Left lung (tissue), 4 donors: ENCODE measurements at regions not wholly inside any gene's neighbourhood (a gene's known extent, or its start where the extent isn't known, plus 50 kb on each side); places are given as distances from the start of the nearest gene placed in this dataset.

ENCODE experiments used
- ATAC-seq: fragments of 200-7000 bp; cut with Tn5 transposase; one replicate; pipeline ENCODE4 v1.9.1; 2020; ENCODE audit warnings: moderate library complexity
- DNase-seq, 4 donors: peaks; one replicate each; pipeline ENCODE4 v3.0.0-alpha.2; 2013 to 2020
- H3K27ac ChIP-seq, 2 donors: fragments of 200-600 bp; sonication (generic) in 1 of 2; one replicate each; pipeline versions ENCODE4 v1.5.0 to v1.8.0; 2020 to 2021
- H3K27me3 ChIP-seq, 2 donors: fragments of 200-600 bp; sonication (generic) in 1 of 2; one replicate each; pipeline versions ENCODE4 v1.5.0 to v1.8.0; 2020 to 2021
- H3K36me3 ChIP-seq, 2 donors: fragments of 200-600 bp; sonication (generic) in 1 of 2; one replicate each; pipeline versions ENCODE4 v1.5.0 to v1.8.0; 2020 to 2021
- H3K4me1 ChIP-seq, 2 donors: fragments of 200-600 bp; one replicate each; pipeline ENCODE4 v1.8.0; 2021
- H3K4me3 ChIP-seq, 2 donors: fragments of 200-600 bp; sonication (generic) in 1 of 2; one replicate each; pipeline versions ENCODE4 v1.5.0 to v1.8.0; 2020 to 2021; ENCODE audit warnings: mild to moderate bottlenecking in 1 of 2
- H3K9me3 ChIP-seq, 2 donors: fragments of 200-600 bp; sonication (generic) in 1 of 2; one replicate each; pipeline versions ENCODE4 v1.5.0 to v1.8.0; 2020 to 2021
- intact Hi-C, 2 donors: fragments of 100-400 bp; cut with DNase I; formaldehyde crosslinking; loops; one replicate each; pipeline versions ENCODE4 v1.11.2 to v1.14.2; 2022
- TF ChIP-seq, protein P1 (sequence below), 2 donors: fragments of 200-600 bp; sonication (generic) in 1 of 2; IDR thresholded peaks; one replicate each; pipeline versions ENCODE4 v1.5.0 to v1.8.0; 2021; ENCODE audit warnings: antibody characterized with exemption in 2 of 2
- donor health status: DM: no; HTN: yes; CAD: no.
- donor health status: DM: no; HTN: no; CAD: no.

DNA sequence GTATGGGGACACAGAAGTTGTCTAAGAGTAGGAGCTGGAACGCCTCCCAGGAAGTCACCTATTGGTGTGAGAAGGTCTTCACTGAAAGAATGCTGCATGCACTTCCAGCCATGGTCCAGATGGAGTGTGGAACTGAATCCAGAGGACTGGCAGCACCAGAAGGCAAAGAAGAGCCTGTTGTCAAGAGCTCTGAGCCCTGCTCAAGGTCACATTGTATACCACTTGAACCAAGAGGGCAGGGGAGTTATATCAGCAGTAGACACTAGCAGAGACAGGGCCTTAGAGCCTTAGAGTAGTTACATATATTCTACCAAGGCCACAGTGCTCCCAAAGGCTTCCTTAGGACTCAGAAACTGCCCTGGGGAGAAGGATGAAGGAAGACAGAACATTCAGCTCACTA, 130.8 kb upstream of the POC5 start:
- ATAC-seq: no peak
- Histone ChIP-seq H3K36me3 (no peaks in the 10 kb centered on the region), H3K4me3 (no peak overlapping the region), H3K27me3 (no peaks in the 10 kb centered on the region), H3K4me1 (no peaks in the 10 kb centered on the region), H3K9me3 (no peaks in the 10 kb centered on the region), H3K27ac (no peak overlapping the region)
- TF ChIP-seq, protein P1, sequence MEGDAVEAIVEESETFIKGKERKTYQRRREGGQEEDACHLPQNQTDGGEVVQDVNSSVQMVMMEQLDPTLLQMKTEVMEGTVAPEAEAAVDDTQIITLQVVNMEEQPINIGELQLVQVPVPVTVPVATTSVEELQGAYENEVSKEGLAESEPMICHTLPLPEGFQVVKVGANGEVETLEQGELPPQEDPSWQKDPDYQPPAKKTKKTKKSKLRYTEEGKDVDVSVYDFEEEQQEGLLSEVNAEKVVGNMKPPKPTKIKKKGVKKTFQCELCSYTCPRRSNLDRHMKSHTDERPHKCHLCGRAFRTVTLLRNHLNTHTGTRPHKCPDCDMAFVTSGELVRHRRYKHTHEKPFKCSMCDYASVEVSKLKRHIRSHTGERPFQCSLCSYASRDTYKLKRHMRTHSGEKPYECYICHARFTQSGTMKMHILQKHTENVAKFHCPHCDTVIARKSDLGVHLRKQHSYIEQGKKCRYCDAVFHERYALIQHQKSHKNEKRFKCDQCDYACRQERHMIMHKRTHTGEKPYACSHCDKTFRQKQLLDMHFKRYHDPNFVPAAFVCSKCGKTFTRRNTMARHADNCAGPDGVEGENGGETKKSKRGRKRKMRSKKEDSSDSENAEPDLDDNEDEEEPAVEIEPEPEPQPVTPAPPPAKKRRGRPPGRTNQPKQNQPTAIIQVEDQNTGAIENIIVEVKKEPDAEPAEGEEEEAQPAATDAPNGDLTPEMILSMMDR (IDR thresholded peaks at IDR 0.05): no peak
- no peak for DNase-seq
- intact Hi-C loops: no loop called here

DNA sequence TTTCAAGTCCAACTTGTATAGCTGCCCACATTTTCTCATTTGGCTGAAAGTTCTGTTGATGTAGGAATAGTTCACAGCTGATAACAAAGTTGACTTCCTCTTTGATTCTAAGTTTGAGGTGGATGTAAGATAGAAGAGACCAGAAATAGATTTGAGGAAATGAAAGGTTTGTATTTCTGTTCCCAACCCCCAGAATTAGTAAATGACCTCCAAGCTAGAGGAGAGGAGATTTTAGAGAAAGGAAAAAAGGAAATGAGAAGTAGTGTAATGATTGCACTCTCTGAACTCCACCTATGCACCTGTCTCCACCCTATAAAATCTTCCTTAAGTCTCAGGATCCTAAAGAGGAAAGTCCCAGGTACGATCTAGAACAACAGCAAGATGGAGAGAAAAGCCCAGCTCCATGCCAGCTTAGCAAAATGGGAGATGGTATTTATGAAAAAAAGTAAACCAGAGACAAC, 130.4 kb upstream of the POC5 start:
- intact Hi-C loops: no loop called here
- Histone ChIP-seq H3K4me1 (no peaks in the 10 kb centered on the region), H3K27ac (no peak overlapping the region), H3K9me3 (no peaks in the 10 kb centered on the region), H3K4me3 (no peak overlapping the region), H3K36me3 (no peaks in the 10 kb centered on the region), H3K27me3 (no peaks in the 10 kb centered on the region)
- TF ChIP-seq, protein P1 (IDR thresholded peaks at IDR 0.05): no peak
- no peak for ATAC-seq
- no peak for DNase-seq

DNA sequence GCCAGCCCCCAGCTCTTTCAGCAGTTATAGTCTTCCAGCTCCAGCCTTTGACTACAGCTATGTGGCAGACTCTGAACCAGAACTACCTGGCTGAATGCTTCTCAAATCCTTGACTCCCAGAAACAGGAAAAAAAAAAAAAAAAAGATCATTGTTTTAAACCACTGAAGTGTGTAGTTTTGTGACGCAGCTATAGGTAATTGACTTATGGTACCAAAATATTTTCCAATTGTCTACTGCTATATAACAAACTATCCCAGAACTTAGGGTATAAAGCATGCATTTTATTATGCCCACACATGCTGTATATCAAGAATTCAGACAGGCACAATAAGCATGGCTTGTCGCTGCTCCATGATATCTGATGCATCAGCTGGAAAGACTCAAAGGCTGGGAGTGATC, 127.1 kb upstream of the POC5 start:
- TF ChIP-seq, protein P1 (IDR thresholded peaks at IDR 0.05): no peak
- H3K27ac ChIP-seq: no peak overlapping the region
- H3K27me3 ChIP-seq: no peaks in the 10 kb centered on the region
- no peaks in the 10 kb centered on the region for H3K4me1 ChIP-seq
- H3K9me3 ChIP-seq: no peaks in the 10 kb centered on the region
- ATAC-seq (no peak), DNase-seq (no peak)
- intact Hi-C loops: no loop called here
- no peaks in the 10 kb centered on the region for H3K36me3 ChIP-seq
- no peak overlapping the region for H3K4me3 ChIP-seq

DNA sequence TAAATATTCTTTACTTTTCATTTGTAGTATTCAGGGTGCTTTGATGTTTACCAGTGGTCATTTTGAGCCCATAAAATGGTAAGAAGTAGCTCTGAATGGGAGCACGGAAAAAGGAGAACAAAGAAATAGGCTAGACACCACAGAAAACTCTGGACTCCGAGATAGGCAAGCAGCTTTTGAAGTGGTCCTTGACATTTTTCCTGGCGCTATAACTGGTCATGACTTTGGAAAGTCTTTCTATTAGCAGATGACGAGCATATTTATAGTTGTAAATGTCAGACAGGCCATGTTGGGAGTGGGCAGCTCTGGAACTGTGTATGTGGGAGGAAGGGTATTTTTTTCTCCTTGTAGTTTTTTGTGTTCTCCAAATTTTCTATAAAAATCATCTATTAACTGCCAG, 126.1 kb upstream of the POC5 start:
- TF ChIP-seq, protein P1 (IDR thresholded peaks at IDR 0.05): no peak
- no peak overlapping the region for H3K27ac ChIP-seq
- ATAC-seq (peak; percentile 79), DNase-seq (no peak)
- no peaks in the 10 kb centered on the region for H3K9me3 ChIP-seq
- no peaks in the 10 kb centered on the region for H3K27me3 ChIP-seq
- intact Hi-C loops: no loop called here
- no peaks in the 10 kb centered on the region for H3K36me3 ChIP-seq
- no peaks in the 10 kb centered on the region for H3K4me1 ChIP-seq
- no peak overlapping the region for H3K4me3 ChIP-seq

DNA sequence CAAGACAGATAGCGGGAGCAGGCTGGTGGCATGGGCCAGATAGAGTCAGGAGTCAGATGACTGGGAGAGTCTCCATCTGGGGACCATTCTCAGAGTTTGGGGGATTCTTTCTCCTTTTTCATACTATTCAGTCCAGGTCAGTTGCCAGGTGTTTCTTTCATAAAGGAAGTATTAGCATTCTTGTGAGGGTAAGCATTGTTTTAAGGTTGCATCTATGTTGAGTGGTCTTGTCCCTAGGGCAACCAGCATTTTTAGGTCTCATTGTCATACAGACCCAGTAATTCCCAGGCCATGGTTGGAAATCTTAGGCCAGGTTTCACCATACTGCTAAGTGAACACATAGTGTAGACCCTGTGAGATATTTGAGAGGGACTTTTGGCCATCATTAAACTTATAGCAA, 122.3 kb upstream of the POC5 start:
- Histone ChIP-seq H3K4me3 (no peak overlapping the region), H3K27ac (no peak overlapping the region), H3K36me3 (no peaks in the 10 kb centered on the region), H3K27me3 (no peaks in the 10 kb centered on the region), H3K4me1 (no peaks in the 10 kb centered on the region), H3K9me3 (no peaks in the 10 kb centered on the region)
- intact Hi-C loops: no loop called here
- ATAC-seq (no peak), DNase-seq (no peak)
- TF ChIP-seq, protein P1 (IDR thresholded peaks at IDR 0.05): no peak
